ENCODE measurements at regions not wholly inside any gene's neighbourhood (a gene's known extent, or its start where the extent isn't known, plus 50 kb on each side); places are given as distances from the start of the nearest gene placed in this dataset.
"Not testable (repeated sequence)": the region's sequence is repeated elsewhere in the genome, so short reads cannot be mapped to it uniquely, and the experiment has no call there.

DNA sequence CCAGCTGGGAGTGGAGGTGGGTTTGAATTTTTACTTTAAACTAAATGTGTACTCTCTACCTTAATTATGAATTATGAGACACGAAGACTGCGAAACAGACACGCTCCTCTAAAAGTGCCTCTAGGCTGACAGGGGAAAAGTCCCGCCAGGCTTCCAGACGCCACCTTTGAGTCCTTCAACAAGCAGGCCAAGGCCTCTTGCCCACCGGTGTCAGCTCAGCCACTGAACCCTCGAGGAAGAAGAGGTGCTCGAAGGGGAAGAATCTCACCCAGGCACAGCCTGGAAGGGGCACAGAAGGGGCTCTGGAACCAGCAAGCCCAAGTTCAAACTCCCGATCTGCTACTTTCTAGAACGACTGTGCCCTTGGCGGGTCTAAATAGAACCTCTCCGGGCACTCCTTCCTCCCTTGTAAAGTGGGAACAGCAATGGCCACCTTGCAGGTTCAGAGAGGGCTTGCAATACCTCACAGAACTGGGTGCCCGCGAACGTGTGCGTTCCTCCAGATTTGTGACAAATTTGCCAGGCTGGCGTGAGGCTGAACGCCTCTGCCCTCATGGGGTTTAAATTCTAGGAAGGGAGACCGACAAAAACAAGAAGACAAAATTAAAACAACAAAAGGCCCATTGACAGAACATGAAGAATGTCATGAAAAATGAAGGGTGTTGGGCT lies 158.5 kb upstream of the GRK3 start:
- Mint-ChIP-seq H3K4me1 (peaks cover 47% of the 10 kb centered on the region), H3K27ac (peak overlapping the region; percentile 60), H3K36me3 (no peaks in the 10 kb centered on the region), H3K4me3 (peak overlapping the region; percentile 69), H3K9me3 (no peaks in the 10 kb centered on the region), H3K27me3 (no peaks in the 10 kb centered on the region)
- no peak for ATAC-seq

GRCh38 chr22:25406510-25407210 lies 157.8 kb upstream of the GRK3 start:
- H3K4me3 Mint-ChIP-seq, result peak overlapping the region; percentile 50
- H3K27me3 Mint-ChIP-seq, result no peaks in the 10 kb centered on the region
- H3K27ac Mint-ChIP-seq, result peak overlapping the region; percentile 60
- no peaks in the 10 kb centered on the region for H3K9me3 Mint-ChIP-seq
- ATAC-seq, result no peak
- H3K4me1 Mint-ChIP-seq, result peaks cover 40% of the 10 kb centered on the region
- no peaks in the 10 kb centered on the region for H3K36me3 Mint-ChIP-seq

GRCh38 chr22:25407226-25407858 lies 157.1 kb upstream of the GRK3 start:
- Mint-ChIP-seq H3K9me3 (no peaks in the 10 kb centered on the region), H3K27ac (peak overlapping the region; percentile 60), H3K27me3 (no peaks in the 10 kb centered on the region), H3K4me3 (peak overlapping the region; percentile 50), H3K36me3 (no peaks in the 10 kb centered on the region), H3K4me1 (peaks cover 33% of the 10 kb centered on the region)
- ATAC-seq, result no peak

- no peak overlapping the region for H3K27ac Mint-ChIP-seq
- no peak overlapping the region for H3K4me3 Mint-ChIP-seq
- ATAC-seq, result no peak
- H3K27me3 Mint-ChIP-seq, result no peaks in the 10 kb centered on the region
- H3K4me1 Mint-ChIP-seq, result peaks cover 28% of the 10 kb centered on the region
- peaks cover 4% of the 10 kb centered on the region for H3K9me3 Mint-ChIP-seq
- H3K36me3 Mint-ChIP-seq, result no peaks in the 10 kb centered on the region
Measured at GRCh38 chr22:25407859-25408229, 156.6 kb upstream of the GRK3 start.

DNA sequence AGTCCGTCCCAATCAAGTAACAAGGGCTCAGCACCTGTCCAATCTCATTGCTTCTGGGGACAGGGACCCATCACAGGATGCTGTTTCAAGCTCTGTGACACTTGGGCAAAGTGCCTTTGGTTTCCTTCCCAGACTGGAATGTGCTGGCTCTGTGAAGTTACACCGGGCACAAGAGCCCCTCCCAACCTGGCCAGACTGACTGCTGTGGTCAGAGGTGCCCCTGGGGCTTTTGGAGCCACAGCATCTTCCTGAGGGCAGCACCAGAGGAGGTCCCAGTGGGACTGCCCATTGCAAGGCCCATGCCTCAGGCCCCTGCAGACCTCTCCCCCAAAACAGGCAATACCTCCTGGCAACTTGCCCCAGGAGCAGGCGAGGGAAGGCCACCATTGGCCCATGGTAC lies 155.2 kb upstream of the GRK3 start:
- H3K36me3 Mint-ChIP-seq, result no peaks in the 10 kb centered on the region
- no peak overlapping the region for H3K27ac Mint-ChIP-seq
- no peaks in the 10 kb centered on the region for H3K27me3 Mint-ChIP-seq
- no peak overlapping the region for H3K4me3 Mint-ChIP-seq
- peaks cover 14% of the 10 kb centered on the region for H3K4me1 Mint-ChIP-seq
- H3K9me3 Mint-ChIP-seq, result peaks cover 5% of the 10 kb centered on the region
- ATAC-seq, result no peak

DNA sequence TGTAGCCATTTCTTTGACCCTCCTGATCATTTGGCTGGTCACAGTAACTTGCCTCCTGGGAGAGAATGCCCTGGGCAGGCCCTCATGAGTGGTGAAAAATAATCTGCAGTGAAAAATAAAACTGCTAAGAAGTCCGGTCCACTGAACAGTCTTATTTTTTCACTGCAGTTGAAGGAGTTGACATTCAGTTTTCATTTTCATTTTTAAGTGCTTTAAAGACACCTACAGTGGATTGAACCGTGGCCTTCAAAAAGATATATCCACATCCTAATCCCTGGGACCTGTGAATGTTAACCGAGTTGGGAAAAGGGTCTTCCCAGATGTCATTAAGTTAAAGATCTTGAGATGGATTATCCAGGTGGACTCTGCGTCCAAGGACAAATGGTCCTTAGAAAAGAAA lies 153.6 kb upstream of the GRK3 start:
- Mint-ChIP-seq H3K9me3 (peaks cover 5% of the 10 kb centered on the region), H3K4me3 (no peak overlapping the region), H3K27ac (no peak overlapping the region), H3K36me3 (no peaks in the 10 kb centered on the region), H3K4me1 (peaks cover 13% of the 10 kb centered on the region), H3K27me3 (no peaks in the 10 kb centered on the region)
- no peak for ATAC-seq

- Mint-ChIP-seq H3K27me3 (peaks cover 8% of the 10 kb centered on the region), H3K36me3 (no peaks in the 10 kb centered on the region), H3K4me3 (no peak overlapping the region), H3K4me1 (peaks cover 5% of the 10 kb centered on the region), H3K27ac (no peak overlapping the region), H3K9me3 (peaks cover 5% of the 10 kb centered on the region)
- no peak for ATAC-seq
Measured at GRCh38 chr22:25413620-25414019, 150.9 kb upstream of the GRK3 start.

DNA sequence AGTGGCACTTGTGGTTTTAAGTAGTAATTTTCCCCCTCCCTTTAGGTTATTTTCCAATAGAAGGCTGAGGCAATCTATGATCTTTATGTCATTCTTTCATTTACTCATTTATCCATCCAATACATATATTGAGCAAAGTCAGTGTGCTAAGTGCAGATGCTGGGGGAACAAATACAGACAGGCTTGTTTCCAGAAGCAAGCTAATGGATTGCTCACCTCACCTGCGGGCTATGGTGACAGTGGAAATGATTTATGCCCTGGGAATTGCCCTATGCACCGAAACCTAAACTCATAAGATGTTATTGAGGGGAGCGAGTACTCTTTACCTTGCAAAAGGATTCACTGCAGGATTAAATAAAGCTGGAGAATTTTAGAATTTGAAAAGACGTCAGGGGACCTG lies 148.7 kb upstream of the GRK3 start:
- not testable (repeated sequence) for H3K9me3 Mint-ChIP-seq, ATAC-seq, H3K27ac Mint-ChIP-seq, H3K36me3 Mint-ChIP-seq, H3K4me3 Mint-ChIP-seq
- peaks cover 26% of the 10 kb centered on the region for H3K4me1 Mint-ChIP-seq
- peaks cover 22% of the 10 kb centered on the region for H3K27me3 Mint-ChIP-seq

DNA sequence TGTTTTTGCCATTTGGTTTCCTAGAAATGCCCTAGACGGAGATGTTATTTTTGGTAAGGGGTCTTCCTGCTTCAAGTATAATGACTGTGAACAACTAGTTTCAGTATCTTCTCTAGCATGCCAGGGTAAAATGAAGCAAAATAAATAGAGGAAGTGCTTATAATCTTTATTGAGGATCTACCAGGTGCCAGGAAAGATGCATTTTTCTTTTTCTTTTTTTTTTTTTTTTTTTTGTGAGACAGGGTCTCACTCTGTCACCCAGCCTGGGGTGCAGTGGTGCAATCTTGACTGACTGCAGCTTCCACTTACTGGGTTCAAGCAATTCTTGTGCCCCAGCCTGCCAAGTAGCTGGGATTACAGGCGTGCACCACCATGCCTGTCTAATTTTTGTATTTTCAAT lies 146.6 kb upstream of the GRK3 start:
- H3K27ac Mint-ChIP-seq, ATAC-seq, H3K4me3 Mint-ChIP-seq, H3K9me3 Mint-ChIP-seq, H3K36me3 Mint-ChIP-seq: not testable (repeated sequence)
- Mint-ChIP-seq H3K4me1 (peaks cover 32% of the 10 kb centered on the region), H3K27me3 (peaks cover 39% of the 10 kb centered on the region)

- H3K9me3 Mint-ChIP-seq, result no peaks in the 10 kb centered on the region
- peaks cover 32% of the 10 kb centered on the region for H3K4me1 Mint-ChIP-seq
- peak; percentile 69 for ATAC-seq
- peak overlapping the region; percentile 66 for H3K4me3 Mint-ChIP-seq
- H3K27me3 Mint-ChIP-seq, result peaks cover 49% of the 10 kb centered on the region
- no peaks in the 10 kb centered on the region for H3K36me3 Mint-ChIP-seq
- H3K27ac Mint-ChIP-seq, result peak overlapping the region; percentile 65
Measured at GRCh38 chr22:25419247-25420113, 145.0 kb upstream of the GRK3 start.

GRCh38 chr22:25420114-25420441 lies 144.4 kb upstream of the GRK3 start:
- H3K4me1 Mint-ChIP-seq, result peaks cover 32% of the 10 kb centered on the region
- H3K36me3 Mint-ChIP-seq, ATAC-seq, H3K9me3 Mint-ChIP-seq: not testable (repeated sequence)
- peak overlapping the region; percentile 65 for H3K27ac Mint-ChIP-seq
- peak overlapping the region; percentile 66 for H3K4me3 Mint-ChIP-seq
- peaks cover 49% of the 10 kb centered on the region for H3K27me3 Mint-ChIP-seq

GRCh38 chr22:25420471-25420924 lies 144.0 kb upstream of the GRK3 start:
- Mint-ChIP-seq H3K4me3 (peak overlapping the region; percentile 60), H3K9me3 (no peaks in the 10 kb centered on the region), H3K36me3 (no peaks in the 10 kb centered on the region), H3K27me3 (peaks cover 49% of the 10 kb centered on the region), H3K27ac (no peak overlapping the region), H3K4me1 (peaks cover 32% of the 10 kb centered on the region)
- ATAC-seq, result no peak

- H3K9me3 Mint-ChIP-seq, result no peaks in the 10 kb centered on the region
- no peaks in the 10 kb centered on the region for H3K36me3 Mint-ChIP-seq
- H3K27me3 Mint-ChIP-seq, result peaks cover 49% of the 10 kb centered on the region
- ATAC-seq, result peak; percentile 15
- peak overlapping the region; percentile 5 for H3K27ac Mint-ChIP-seq
- H3K4me3 Mint-ChIP-seq, result peak overlapping the region; percentile 81
- H3K4me1 Mint-ChIP-seq, result peaks cover 32% of the 10 kb centered on the region
Measured at GRCh38 chr22:25420925-25421904, 143.3 kb upstream of the GRK3 start.

GRCh38 chr22:25426530-25427308 lies 137.8 kb upstream of the GRK3 start:
- not testable (repeated sequence) for H3K9me3 Mint-ChIP-seq, H3K4me1 Mint-ChIP-seq, ATAC-seq, H3K27ac Mint-ChIP-seq, H3K4me3 Mint-ChIP-seq, H3K36me3 Mint-ChIP-seq
- peaks cover 53% of the 10 kb centered on the region for H3K27me3 Mint-ChIP-seq
